ENCODE measurements at regions not wholly inside any gene's neighbourhood (a gene's known extent, or its start where the extent isn't known, plus 50 kb on each side); places are given as distances from the start of the nearest gene placed in this dataset.

- no peak for TF ChIP-seq POLR2A (IDR thresholded peaks at IDR 0.05)
- TF ChIP-seq CTCF (IDR thresholded peaks at IDR 0.05), result peak; percentile 30 to 50 (median 38)
Observed at GRCh38 chr3:30319713-30320112, 286.7 kb upstream of the TGFBR2 start.
